Mesothelial cell of epicardium (in vitro differentiated cells): ENCODE measurements at regions not wholly inside any gene's neighbourhood (a gene's known extent, or its start where the extent isn't known, plus 50 kb on each side); places are given as distances from the start of the nearest gene placed in this dataset.

Experiments used
- DNase-seq, 2 experiments: peaks; one replicate each; pipeline ENCODE4 v3.0.0; 2021; ENCODE audit warnings: low spot score in 2 of 2; ENCODE audit not compliant: unreplicated experiment in 2 of 2
- H3K27ac Mint-ChIP-seq: 2 replicates; pipeline ENCODE4 v1.8.0; 2021; ENCODE audit warnings: mixed read lengths
- H3K27me3 Mint-ChIP-seq: 2 replicates; pipeline ENCODE4 v1.8.0; 2021; ENCODE audit warnings: low read depth, mixed read lengths
- H3K36me3 Mint-ChIP-seq: 2 replicates; pipeline ENCODE4 v1.8.0; 2021; ENCODE audit warnings: mixed read lengths
- H3K4me1 Mint-ChIP-seq: 2 replicates; pipeline ENCODE4 v1.8.0; 2021; ENCODE audit warnings: mixed read lengths
- H3K4me3 Mint-ChIP-seq: 2 replicates; pipeline ENCODE4 v1.8.0; 2021; ENCODE audit warnings: mild to moderate bottlenecking, moderate library complexity, mixed read lengths
- H3K9me3 Mint-ChIP-seq: 2 replicates; pipeline ENCODE4 v1.8.0; 2021; ENCODE audit warnings: mixed read lengths
- TF ChIP-seq, protein P1 (sequence below): fragments of 200-600 bp; sonication (generic); IDR thresholded peaks from one replicate; pipeline ENCODE4 v1.5.0; 2021; ENCODE audit warnings: antibody characterized with exemption; ENCODE audit not compliant: unreplicated experiment

DNA sequence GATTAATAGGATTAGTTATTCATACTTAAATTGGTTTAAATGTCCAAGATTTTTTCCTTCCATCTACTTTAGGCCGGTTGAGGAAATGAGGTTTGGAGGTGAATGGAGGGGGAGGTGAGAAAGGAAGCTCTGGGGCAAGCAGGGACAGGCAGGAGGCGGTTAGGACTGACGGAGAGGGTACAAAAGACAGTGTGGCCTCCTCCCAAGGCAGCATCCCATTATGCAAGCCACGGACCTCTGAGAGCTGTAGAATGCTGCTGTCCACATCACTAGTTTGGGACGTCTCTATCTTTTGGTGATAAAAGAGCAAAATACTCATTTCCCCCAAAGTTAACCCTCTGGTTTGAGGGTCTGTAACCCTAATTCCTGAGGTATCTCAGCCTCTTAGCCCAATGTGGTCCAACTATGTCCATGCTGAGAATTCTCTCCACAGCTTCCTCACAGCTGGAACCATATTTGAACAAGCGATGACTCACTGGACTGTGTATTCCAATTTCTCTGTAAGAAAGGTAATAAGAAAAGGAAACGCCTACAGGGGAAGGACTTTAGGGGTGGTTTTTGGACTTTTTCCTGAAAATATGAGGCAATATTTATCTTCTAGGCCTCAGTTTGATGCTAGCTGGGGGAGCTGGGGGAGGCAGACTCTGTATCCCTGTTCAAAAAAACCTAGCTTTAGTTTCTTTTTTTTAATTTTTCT is 172.2 kb downstream of the TFAP2B start:
- no peak for DNase-seq
- Mint-ChIP-seq H3K36me3 (no peaks in the 10 kb centered on the region), H3K9me3 (peaks cover 10% of the 10 kb centered on the region), H3K27ac (no peak overlapping the region), H3K27me3 (no peaks in the 10 kb centered on the region), H3K4me3 (no peak overlapping the region), H3K4me1 (peaks cover 2% of the 10 kb centered on the region)
- TF ChIP-seq, protein P1, sequence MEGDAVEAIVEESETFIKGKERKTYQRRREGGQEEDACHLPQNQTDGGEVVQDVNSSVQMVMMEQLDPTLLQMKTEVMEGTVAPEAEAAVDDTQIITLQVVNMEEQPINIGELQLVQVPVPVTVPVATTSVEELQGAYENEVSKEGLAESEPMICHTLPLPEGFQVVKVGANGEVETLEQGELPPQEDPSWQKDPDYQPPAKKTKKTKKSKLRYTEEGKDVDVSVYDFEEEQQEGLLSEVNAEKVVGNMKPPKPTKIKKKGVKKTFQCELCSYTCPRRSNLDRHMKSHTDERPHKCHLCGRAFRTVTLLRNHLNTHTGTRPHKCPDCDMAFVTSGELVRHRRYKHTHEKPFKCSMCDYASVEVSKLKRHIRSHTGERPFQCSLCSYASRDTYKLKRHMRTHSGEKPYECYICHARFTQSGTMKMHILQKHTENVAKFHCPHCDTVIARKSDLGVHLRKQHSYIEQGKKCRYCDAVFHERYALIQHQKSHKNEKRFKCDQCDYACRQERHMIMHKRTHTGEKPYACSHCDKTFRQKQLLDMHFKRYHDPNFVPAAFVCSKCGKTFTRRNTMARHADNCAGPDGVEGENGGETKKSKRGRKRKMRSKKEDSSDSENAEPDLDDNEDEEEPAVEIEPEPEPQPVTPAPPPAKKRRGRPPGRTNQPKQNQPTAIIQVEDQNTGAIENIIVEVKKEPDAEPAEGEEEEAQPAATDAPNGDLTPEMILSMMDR, result no peak

DNA sequence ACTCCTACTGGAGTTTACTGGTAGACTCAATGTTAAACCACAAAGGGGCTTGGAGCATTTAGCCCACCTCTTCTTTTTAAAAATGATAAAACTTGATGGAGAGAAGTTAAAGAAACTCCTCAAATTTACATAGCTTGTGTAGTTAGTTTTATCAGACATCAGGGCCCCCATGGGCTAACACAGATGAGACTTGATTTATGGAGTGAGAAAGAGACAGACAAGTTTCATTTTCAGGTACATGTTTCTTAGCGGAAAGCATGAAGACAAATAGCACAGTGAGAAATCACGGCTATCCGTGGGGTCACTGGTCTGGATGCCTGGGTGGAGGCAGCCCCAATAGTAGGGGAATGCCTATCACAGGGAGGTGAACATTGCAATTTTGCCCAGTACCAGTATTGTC is 173.6 kb downstream of the TFAP2B start:
- H3K27ac Mint-ChIP-seq, result no peak overlapping the region
- H3K4me3 Mint-ChIP-seq, result no peak overlapping the region
- peaks cover 5% of the 10 kb centered on the region for H3K4me1 Mint-ChIP-seq
- no peaks in the 10 kb centered on the region for H3K27me3 Mint-ChIP-seq
- H3K36me3 Mint-ChIP-seq, result no peaks in the 10 kb centered on the region
- no peak for DNase-seq
- TF ChIP-seq, protein P1, result no peak
- H3K9me3 Mint-ChIP-seq, result peaks cover 10% of the 10 kb centered on the region

DNA sequence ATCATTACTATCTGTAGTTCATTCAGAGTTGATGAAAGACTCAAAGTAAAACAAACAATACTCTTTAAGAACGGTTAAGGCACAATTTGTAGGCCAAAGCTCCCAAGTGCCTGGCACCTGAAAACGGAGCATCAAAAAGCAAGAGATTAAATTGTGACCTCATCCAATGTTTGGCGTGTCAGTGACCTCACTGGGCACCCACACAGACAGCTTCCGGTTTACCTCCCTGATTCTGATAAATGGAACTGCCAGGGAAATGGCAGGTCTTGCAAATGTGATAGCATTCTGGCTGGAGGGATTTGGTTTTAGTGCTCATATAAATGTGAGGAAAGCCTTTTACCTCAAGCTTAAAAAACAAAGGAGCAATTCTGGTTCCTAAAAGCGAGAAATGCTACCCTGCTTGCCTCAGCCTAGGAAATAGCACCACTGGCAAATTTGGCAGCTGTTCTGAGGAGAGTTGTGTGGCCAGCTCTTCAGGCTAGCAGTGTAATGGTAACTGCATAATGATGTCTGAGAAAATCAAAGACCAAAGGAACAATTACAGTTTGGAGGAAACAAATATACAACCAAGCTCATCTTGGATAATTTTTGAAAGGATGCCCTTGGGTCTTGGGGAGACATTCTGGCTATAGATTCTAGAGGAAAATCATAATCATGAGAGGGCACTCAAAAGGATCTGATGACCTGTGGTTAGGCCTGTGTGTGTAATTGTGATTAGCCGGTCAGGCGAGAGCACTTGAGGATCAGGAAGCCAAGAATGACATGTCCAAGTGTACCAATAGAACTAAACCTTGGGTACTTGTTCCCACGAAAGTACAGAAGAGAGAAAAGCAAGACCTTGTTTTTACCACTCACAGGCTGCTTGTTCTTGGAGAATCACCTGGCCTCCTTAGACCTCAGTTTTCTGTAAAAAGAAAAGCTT is 174.3 kb downstream of the TFAP2B start:
- H3K4me1 Mint-ChIP-seq, result peaks cover 5% of the 10 kb centered on the region
- peaks cover 5% of the 10 kb centered on the region for H3K9me3 Mint-ChIP-seq
- no peak for DNase-seq
- H3K27ac Mint-ChIP-seq, result no peak overlapping the region
- no peaks in the 10 kb centered on the region for H3K36me3 Mint-ChIP-seq
- no peaks in the 10 kb centered on the region for H3K27me3 Mint-ChIP-seq
- TF ChIP-seq, protein P1, result no peak
- no peak overlapping the region for H3K4me3 Mint-ChIP-seq

DNA sequence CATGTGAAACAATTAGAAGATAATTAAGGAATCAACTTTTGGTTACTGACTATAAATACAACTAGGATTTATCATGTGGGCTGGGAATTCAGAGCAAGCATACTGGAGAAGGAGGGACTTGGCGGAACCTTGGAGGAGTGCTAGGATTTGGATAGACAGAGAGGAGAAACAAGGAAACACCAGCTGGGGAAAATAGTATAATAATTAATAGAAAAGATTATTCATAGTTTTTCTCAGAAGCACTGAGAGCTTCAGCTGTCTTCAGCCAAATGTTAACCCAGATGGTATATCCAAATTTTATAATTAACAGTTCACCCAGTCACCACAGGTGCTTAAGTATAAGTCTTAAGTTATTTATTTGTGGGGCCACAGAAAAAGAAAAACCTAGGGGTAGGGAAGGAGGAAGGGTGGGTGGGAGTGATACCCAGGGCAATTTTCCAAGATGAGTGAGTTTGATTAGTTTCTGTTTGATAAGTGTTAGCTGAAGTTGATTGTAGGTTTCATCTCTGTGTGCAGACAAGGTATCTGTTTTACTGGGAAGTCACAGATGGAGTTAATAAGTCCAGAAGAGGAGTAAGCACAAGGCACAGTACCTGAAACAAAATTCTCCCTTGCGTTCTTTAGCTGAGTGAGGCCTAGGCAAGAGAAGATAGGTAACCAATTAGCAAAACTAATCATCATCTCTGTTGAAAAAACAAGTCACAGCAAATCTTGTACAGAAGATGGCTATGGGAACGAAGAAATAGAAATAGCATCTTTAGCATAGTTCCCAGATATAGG is 175.5 kb downstream of the TFAP2B start:
- Mint-ChIP-seq H3K27me3 (no peaks in the 10 kb centered on the region), H3K4me3 (no peak overlapping the region), H3K36me3 (no peaks in the 10 kb centered on the region), H3K9me3 (no peaks in the 10 kb centered on the region), H3K27ac (no peak overlapping the region), H3K4me1 (peaks cover 5% of the 10 kb centered on the region)
- TF ChIP-seq, protein P1, result no peak
- DNase-seq, result no peak

DNA sequence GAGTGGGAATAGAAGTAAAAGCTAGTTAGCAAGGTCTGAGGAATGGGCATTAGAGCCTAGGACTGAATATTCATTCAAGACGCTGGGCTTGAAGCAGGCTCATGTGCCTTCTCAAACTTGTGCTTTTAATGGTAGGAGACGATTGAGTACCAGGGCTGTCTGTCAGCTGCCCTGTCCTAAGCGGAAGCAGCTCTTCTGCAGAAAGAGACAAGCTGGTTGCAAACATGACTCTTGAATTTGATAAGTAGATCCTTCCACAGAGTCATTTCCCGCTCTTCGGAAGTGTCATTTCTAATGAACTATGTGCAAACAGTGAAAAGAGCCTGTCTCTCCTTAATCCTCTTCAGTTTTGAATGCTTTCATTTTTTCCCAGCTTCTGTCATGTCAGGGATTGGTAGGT is 176.4 kb downstream of the TFAP2B start:
- TF ChIP-seq, protein P1, result no peak
- Mint-ChIP-seq H3K27ac (no peak overlapping the region), H3K27me3 (peaks cover 2% of the 10 kb centered on the region), H3K4me1 (peaks cover 5% of the 10 kb centered on the region), H3K9me3 (no peaks in the 10 kb centered on the region), H3K36me3 (no peaks in the 10 kb centered on the region), H3K4me3 (no peak overlapping the region)
- DNase-seq, result no peak
